ENCODE measurements at regions not wholly inside any gene's neighbourhood (a gene's known extent, or its start where the extent isn't known, plus 50 kb on each side); places are given as distances from the start of the nearest gene placed in this dataset.

- TF ChIP-seq POLR2A (IDR thresholded peaks at IDR 0.05) (no peak), EP300 (IDR thresholded peaks at IDR 0.05) (no peak), CTCF (IDR thresholded peaks at IDR 0.05) (no peak), POLR2AphosphoS5 (IDR thresholded peaks at IDR 0.05) (no peak)
Measured at GRCh38 chr4:128684016-128684415, 125.5 kb upstream of the JADE1 start.

Measured in upper lobe of left lung (tissue), 4 donors.